ENCODE measurements at regions not wholly inside any gene's neighbourhood (a gene's known extent, or its start where the extent isn't known, plus 50 kb on each side); places are given as distances from the start of the nearest gene placed in this dataset.

- no peak for DNase-seq
- Histone ChIP-seq H3K27ac (no peak overlapping the region), H3K4me3 (no peak overlapping the region), H3K27me3 (no peaks in the 10 kb centered on the region), H3K9me3 (no peaks in the 10 kb centered on the region), H3K36me3 (no peaks in the 10 kb centered on the region), H3K4me1 (ENCODE audit: insufficient read depth) (no peaks in the 10 kb centered on the region)
- 43 to 67% (median 51%) methylated on average over 2 of the region's 2 CpGs for WGBS, 3 donors
- no peak for TF ChIP-seq EP300 (IDR thresholded peaks at IDR 0.05)
- TF ChIP-seq POLR2A (IDR thresholded peaks at IDR 0.05), result no peak
- TF ChIP-seq CTCF (IDR thresholded peaks at IDR 0.05), result no peak
- intact Hi-C loops (cut with DNase I), result no loop called here
These were observed 156.3 kb downstream of the EMX2 start for GRCh38 chr10:117698809-117699208.

GRCh38 chr10:117699436-117700075 lies 157.0 kb downstream of the EMX2 start:
- H3K9me3 ChIP-seq, result no peaks in the 10 kb centered on the region
- no peak overlapping the region for H3K27ac ChIP-seq
- H3K4me1 ChIP-seq (ENCODE audit: insufficient read depth), result no peaks in the 10 kb centered on the region
- no peak for DNase-seq
- 79 to 87% (median 81%) methylated on average over 7 of the region's 7 CpGs for WGBS, 3 donors
- H3K4me3 ChIP-seq, result no peak overlapping the region
- no peaks in the 10 kb centered on the region for H3K27me3 ChIP-seq
- no peak for TF ChIP-seq EP300 (IDR thresholded peaks at IDR 0.05)
- TF ChIP-seq POLR2A (IDR thresholded peaks at IDR 0.05), result no peak
- TF ChIP-seq CTCF (IDR thresholded peaks at IDR 0.05), result no peak
- intact Hi-C loops (cut with DNase I), result no loop called here
- H3K36me3 ChIP-seq, result no peaks in the 10 kb centered on the region

- 91 to 95% (median 94%) methylated on average over 8 of the region's 8 CpGs for WGBS, 3 donors
- TF ChIP-seq POLR2A (IDR thresholded peaks at IDR 0.05), result no peak
- no peak for TF ChIP-seq CTCF (IDR thresholded peaks at IDR 0.05)
- TF ChIP-seq EP300 (IDR thresholded peaks at IDR 0.05), result no peak
- no peak for DNase-seq
- Histone ChIP-seq H3K27ac (no peak overlapping the region), H3K36me3 (no peaks in the 10 kb centered on the region), H3K4me1 (ENCODE audit: insufficient read depth) (no peaks in the 10 kb centered on the region), H3K9me3 (no peaks in the 10 kb centered on the region), H3K27me3 (no peaks in the 10 kb centered on the region), H3K4me3 (no peak overlapping the region)
- intact Hi-C loops (cut with DNase I), result no loop called here
These were observed 167.7 kb downstream of the EMX2 start for GRCh38 chr10:117710181-117710798.

DNA sequence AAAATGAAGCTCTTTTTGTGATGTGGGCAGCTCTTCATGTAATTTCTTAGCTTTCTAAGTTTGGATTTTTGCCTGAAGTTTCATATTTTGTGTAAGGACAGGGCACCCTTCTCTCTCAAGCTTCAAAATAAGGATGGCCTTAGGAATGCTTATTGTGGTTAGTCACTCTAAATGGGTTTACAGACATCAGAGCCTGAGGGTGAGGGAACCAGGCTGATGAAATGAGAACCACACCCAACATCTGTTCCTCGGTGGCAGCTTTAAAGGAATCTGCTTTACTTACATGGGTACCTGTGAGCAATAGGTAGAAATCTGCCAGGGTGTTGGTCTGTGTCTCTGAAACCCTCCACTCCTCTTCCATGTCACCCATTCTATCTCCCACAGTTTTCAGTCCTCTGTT lies 174.3 kb downstream of the EMX2 start:
- no peaks in the 10 kb centered on the region for H3K9me3 ChIP-seq
- H3K27me3 ChIP-seq, result no peaks in the 10 kb centered on the region
- H3K27ac ChIP-seq, result no peak overlapping the region
- DNase-seq, result no peak
- WGBS, 3 donors, result 85 to 93% (median 88%) methylated on average over 1 of the region's 1 CpG
- H3K4me1 ChIP-seq (ENCODE audit: insufficient read depth), result no peaks in the 10 kb centered on the region
- H3K4me3 ChIP-seq, result no peak overlapping the region
- intact Hi-C loops (cut with DNase I), result no loop called here
- no peaks in the 10 kb centered on the region for H3K36me3 ChIP-seq
- no peak for TF ChIP-seq CTCF (IDR thresholded peaks at IDR 0.05)
- no peak for TF ChIP-seq POLR2A (IDR thresholded peaks at IDR 0.05)
- no peak for TF ChIP-seq EP300 (IDR thresholded peaks at IDR 0.05)
